Activated CD4-positive, alpha-beta T cell treated with anti-CD3 and anti-CD28 coated beads for 1 hour (primary cell): ENCODE measurements at regions not wholly inside any gene's neighbourhood (a gene's known extent, or its start where the extent isn't known, plus 50 kb on each side); places are given as distances from the start of the nearest gene placed in this dataset.

Experiments
- DNase-seq: peaks from one replicate; pipeline ENCODE4 v3.0.0-alpha.2; 2020

DNA sequence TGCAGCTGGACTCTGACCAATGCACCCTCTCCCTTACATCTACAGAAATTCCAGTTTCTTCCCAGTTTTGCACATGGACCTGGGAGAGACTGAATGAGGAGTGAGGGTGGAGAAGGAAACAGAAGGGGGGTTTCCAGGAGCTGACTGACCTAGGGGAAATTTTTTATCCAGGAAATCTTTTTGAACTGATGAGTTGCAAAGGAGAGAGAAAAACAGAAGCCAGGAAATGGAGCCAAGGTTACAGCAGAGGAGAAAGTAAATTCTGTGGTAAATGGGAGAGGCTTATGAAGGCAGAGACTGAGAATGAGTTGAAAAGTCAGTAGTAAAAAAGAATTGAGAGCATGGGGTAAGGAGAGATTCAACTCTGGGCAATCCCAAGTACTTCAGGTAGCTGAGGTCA is 192.8 kb downstream of the SMIM20 start:
- DNase-seq, result no peak

DNA sequence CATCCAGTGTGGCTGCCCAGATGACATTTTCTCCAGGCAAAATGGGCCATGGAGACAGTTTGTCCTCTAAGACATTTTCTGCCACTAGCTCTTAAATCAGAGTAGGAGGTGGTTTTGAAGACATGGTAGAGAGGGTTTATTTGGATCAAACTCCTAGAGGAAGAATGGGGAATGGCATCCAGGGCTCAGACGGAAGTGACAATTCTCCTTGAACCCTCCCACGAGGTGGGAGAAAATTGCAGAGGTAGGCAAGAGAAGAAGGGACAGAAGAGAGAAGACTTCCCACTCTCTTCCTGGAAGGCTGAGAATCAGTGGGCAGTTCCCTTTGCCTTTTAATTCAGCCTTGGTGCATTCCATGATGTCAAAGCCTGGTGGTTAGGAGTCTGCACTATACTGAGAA is 194.0 kb downstream of the SMIM20 start:
- no peak for DNase-seq

GRCh38 chr4:26110493-26110892 is 196.5 kb downstream of the SMIM20 start:
- no peak for DNase-seq

DNA sequence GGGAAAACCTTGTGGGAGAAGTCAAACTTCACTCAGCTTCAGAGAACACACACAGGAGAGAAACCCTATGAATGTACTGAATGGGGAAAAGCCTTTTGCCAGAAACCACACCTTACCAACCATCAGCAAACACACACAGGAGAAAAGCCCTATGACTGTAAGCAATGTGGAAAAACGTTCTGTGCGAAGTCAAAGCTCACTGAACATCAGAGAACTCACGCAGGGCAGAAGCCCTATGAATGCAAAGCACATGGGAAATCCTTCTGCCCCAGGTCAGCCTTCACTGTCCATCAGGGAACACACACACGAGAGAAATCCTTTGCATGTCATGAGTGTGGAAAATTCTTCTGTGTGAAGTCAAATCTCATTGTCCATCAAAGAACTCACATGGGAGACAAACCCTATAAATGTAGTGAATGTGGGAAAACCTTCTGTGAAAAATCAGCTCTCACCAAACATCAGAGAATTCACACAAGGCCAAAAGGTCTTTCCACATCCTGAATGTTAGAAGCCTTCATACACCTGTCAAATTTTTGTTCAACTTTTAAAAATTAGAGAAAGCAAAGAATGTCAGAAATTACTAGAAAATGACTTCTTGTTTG is 199.4 kb downstream of the SMIM20 start:
- no peak for DNase-seq

- DNase-seq, result no peak
These were observed 202.0 kb downstream of the SMIM20 start for GRCh38 chr4:26116057-26116456.

- no peak for DNase-seq
These were observed 200.6 kb upstream of the RBPJ start for GRCh38 chr4:26120098-26120825.

GRCh38 chr4:26122690-26123089 is 198.1 kb upstream of the RBPJ start:
- no peak for DNase-seq

- no peak for DNase-seq
These were observed 196.0 kb upstream of the RBPJ start for GRCh38 chr4:26124753-26125321.

DNA sequence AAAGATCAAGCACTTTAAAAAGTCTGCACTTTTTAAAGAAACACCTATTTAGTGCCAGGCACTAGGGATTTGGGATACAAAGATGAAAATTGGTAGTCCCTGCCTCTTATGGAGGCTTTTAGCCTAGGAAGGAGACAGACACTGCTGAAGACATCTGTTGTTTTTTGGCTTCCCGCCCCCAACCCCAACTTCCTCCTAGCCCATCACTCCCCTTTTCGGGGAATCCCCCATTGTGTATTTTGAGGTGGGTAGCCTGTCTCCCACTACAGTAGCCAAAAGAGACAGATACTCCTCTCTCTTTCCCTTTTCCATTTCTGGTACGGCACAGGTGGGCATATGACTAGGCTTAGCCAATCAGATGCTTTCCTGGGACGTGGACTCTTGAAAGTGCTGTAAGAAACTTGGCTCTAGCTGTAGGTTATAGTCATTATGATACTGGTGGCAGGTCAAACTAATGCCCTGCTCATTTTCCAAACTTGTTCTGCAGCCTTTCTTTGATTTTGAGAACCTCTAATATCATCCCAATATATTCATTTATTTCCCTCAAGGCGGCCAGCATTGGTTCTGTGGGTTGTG is 194.6 kb upstream of the RBPJ start:
- DNase-seq, result no peak

DNA sequence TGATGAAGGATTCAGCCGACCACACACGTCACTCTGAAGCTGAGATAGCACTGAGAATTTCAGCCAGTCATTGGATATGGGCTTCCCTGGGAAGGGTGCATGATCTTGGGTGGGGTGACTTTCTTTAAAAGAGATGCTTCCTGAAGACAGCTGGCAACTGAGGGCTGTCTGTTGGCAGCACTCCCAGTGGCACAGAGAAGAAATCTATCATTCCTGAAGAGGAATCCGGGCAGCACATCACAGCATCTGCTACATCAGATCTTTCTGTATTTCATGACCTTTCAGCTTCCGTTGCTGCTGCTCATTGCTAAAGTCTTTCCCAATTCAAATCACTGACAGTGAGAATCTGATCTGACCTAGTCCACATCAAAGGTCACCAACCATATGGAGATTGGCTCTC is 193.8 kb upstream of the RBPJ start:
- no peak for DNase-seq

DNA sequence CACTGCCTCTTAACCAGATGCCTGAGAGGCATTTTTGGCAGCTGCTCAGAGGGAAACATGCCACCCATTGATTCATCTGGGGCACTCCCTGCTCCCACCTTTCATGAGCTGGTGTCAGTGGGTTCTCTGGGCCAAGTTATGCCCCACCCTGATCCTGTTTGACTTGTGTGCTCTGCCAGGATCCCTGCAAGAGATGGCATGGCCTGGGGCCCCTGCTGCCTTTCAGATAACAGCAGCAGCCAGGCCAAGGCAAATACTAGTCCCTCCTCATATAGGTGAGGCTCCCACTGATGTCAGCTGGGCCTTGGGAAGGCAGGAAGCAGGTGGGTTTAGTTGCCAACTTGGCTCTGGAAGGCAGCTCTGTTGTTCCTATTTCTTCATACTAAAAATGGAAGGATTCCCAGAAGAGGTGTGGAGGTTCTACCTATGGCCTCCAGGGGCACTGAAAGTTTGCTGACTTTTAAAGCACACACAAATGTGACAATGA is 192.9 kb upstream of the RBPJ start:
- no peak for DNase-seq

DNA sequence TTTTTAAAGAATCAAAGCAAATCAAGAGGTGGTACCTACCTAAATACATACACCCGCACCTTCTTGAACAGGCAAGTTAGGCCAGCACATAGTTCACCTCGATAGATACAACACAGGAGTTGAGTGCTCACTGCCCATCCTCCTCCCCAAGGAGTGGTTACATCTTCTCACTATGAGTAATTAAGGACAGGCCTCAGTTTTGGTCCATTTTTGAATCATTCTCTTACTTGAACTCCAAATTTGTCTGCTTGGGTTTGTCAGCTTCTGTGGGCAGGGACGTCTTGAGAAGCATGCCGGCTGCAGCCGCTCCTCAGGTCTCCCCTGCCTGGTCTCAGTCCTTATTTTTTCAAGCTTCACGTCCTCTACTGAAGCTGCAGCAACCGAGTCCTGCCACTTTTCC is 190.6 kb upstream of the RBPJ start:
- DNase-seq, result no peak

DNA sequence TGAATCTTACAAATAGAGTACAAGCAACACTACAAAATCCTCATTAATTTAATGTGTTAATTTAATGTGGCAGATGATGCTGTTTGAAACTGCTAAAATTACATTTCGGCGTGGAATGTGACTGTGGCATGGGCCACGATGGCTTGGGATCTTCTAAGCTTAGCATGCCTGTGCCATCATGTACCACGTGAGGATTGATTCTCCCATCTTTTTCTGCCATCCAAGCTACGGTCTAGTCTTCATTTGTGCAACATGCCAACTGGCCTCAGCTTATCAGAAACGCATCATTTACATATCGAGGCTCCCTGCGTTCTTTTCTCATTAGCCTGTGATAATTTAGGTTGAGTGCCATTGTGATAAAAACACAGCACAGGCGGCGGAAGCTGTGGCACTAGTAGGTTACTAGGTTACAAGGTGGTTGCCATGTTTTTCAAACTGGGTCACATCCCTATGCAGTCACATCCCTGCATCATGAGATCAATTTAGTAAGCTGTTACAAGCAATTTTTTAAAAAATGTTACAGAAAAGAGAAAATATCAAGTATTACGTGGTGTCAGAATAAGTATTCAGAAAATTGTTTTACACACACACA is 189.9 kb upstream of the RBPJ start:
- DNase-seq, result no peak

DNA sequence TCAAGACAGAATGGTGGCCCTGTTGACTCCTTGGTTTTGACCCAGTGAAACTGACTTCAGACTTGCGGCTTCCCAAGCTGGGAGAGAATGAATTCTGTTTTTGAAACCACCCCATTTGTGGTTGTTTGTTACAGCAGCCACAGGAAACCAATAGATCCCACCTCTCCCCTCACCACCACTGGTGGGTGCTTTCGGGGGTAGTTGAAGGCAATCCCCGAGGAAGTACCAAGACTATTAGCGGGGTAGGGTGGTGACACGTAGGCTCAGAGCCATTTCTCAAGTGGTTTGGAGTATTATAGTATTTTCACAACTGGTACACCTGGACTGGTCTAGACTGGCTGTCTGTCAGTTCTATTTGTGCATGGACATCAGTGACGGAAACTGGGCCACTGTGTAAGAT is 189.1 kb upstream of the RBPJ start:
- no peak for DNase-seq

DNA sequence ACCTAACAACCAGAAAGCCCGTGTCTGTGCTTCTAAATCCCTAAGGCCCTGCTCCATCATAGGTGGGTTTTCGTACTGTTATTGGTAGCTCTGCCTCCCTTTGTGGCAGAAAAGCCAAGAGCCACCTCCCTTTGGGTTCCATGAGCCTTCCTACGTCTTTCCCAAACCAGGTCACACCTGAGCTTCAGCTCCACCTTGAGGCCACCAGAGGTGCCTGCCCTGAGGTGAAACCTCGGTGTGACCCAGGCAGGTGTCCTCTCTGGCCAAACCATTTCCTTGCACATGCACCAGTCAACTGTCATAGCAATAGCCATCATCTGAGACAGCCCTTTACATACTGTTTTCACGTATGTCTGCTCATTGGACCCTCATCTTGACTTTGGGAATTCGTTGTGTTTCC is 188.0 kb upstream of the RBPJ start:
- DNase-seq, result no peak

DNA sequence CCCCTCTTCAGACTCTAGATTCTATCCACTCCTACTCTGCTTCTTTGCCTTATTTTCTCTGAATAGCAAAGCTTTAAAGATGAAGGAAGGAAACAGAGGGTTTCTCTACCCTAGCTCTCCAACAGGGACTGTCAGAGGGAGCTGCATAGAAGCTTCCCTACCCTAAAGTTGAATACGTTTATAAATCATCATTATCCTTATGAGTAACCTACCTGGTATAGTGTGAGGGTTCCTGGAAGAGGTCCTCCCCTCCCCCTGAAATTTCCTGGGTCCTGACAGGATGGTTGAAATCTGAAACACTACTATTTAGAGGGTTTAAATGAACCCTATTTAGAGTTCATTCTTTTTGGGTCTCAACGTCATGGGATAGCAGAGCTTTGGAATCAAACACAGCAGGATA is 187.0 kb upstream of the RBPJ start:
- DNase-seq, result no peak

DNA sequence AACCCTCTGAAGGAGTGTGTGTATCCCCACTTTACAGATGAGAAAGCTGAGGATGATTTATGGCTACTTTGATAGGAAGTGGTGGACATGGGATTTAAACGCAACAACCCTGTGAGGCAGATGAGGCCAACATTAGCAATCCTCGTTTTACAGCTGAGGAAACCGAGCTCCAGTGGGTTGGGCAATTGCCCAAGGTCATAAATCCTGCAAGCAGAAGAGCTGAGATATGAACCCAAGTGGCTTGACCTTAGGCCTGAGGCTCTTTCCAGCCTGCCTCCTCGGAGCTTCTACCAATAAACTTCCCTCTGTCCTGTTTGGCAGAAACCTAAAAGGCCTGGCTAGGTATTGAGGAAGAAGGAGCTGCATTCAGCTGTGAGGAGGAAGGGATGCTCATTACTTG is 185.5 kb upstream of the RBPJ start:
- no peak for DNase-seq

DNA sequence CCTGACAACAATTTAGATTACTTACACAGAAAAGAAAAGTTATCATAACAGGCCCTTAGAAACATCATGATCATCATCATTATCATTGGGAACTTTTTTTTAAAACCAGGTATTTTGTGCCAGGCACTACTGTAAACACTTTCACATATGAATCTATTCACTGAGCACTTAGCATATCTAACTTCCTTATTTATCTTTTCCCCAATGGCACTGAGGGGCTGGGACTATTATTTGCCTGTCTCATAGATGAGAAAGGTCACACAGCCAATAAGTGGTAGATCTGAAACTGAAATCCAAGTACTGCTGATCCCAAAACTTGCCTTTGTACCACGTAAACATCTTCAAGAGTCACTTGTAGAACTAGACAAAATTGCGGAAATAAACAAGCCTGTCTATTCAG is 184.2 kb upstream of the RBPJ start:
- DNase-seq, result no peak

GRCh38 chr4:26137288-26137687 is 183.5 kb upstream of the RBPJ start:
- no peak for DNase-seq

GRCh38 chr4:26139310-26139924 is 181.4 kb upstream of the RBPJ start:
- DNase-seq, result no peak

GRCh38 chr4:26140150-26140898 is 180.5 kb upstream of the RBPJ start:
- DNase-seq, result no peak

DNA sequence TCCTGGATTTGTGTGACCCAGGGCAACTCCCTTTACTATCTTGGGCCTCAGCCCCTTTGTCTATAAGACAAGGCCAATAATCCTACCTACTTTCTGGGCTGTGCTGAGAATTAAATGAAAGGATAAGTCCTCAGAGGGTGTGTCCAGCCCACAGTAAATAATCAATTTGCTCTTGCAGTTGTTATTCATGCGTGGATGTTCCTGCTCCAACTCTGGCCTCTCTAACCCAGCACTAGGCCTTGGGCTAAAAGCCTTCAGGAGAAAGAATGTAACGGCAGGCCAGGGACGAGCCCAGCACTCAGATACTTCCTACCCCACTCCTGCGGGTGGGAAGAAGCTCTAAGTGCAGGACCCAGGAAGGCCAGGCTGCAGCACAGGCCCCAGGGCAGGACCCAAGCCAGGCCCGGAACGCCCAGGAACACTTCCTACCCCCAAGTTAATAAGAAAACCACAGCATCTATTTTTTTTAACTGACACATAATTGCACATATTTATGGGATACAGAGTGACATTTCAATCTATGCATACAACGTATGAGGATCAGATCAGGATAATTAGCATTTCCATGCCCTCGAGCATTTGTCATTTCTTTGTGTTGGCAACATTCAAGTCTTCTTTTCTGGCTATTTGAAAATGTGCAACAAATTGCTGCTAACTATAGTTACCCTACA is 179.6 kb upstream of the RBPJ start:
- DNase-seq, result no peak
